ENCODE measurements at regions not wholly inside any gene's neighbourhood (a gene's known extent, or its start where the extent isn't known, plus 50 kb on each side); places are given as distances from the start of the nearest gene placed in this dataset.

DNA sequence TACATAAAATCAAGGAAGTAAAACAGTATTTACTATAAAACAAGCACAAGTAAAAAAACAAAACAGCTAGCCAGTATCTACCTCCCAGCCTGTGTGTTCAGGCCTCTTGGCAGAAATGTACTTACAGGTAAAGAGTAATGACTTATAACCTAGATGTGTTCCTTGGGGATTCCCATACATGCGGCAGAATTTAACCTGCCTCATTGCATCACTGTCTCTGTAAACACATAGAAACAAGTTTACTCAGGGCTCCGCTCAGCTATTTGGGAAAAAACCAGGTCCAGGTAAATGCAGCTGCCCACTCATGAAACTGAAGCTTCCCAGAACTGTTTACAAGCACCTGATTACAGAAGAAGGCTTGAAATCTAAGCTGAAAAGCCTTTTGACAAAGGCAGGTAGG, 50.7 kb upstream of the SERP2 start (continued):
- TF ChIP-seq TEAD4 (IDR thresholded peaks at IDR 0.05; ENCODE audit: low read depth, low read length), result no peak
- TF ChIP-seq CTBP2 (IDR thresholded peaks at IDR 0.05; ENCODE audit: borderline replicate concordance, insufficient read depth, insufficient read length, low read length), result no peak
- TF ChIP-seq, protein P1, sequence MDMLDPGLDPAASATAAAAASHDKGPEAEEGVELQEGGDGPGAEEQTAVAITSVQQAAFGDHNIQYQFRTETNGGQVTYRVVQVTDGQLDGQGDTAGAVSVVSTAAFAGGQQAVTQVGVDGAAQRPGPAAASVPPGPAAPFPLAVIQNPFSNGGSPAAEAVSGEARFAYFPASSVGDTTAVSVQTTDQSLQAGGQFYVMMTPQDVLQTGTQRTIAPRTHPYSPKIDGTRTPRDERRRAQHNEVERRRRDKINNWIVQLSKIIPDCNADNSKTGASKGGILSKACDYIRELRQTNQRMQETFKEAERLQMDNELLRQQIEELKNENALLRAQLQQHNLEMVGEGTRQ (IDR thresholded peaks at IDR 0.05; ENCODE audit: low read length), result no peak
- TF ChIP-seq CEBPB (IDR thresholded peaks at IDR 0.05; ENCODE audit: low read depth, low read length), result no peak
